IMR-90 (cell line): ENCODE measurements at regions not wholly inside any gene's neighbourhood (a gene's known extent, or its start where the extent isn't known, plus 50 kb on each side); places are given as distances from the start of the nearest gene placed in this dataset.

ENCODE experiments used
- ATAC-seq: fragments of 200-7000 bp; cut with Tn5 transposase; 2 replicates; pipeline ENCODE4 v1.9.1; 2020; ENCODE audit warnings: low read depth, mild to moderate bottlenecking, moderate library complexity
- BruUV-seq: library from RNA; stranded (reverse); fragments of 400-500 nt; replicated peaks from 2 replicates; lab custom pipeline; 2021; lab: Mats Ljungman, UMichigan
- CTCF ChIA-PET: fragments of 300-600 bp; formaldehyde crosslinking; extraction: SDS; loops from one replicate; lab custom pipeline; 2021; ENCODE audit warnings: antibody characterized with exemption; lab: Yijun Ruan, JAX
- POLR2A ChIA-PET: fragments of 300-600 bp; sonication (Branson Sonifier 250); formaldehyde crosslinking; loops from one replicate; lab custom pipeline; 2022; ENCODE audit warnings: antibody characterized with exemption; ENCODE audit not compliant: unreplicated experiment; lab: Charles Lee
- DNase-seq: peaks from one replicate; pipeline ENCODE4 v3.0.0; 2013
- H2AFZ ChIP-seq: replicated peaks from 2 replicates; pipeline ENCODE3; 2013; ENCODE audit warnings: low read length, mild to moderate bottlenecking; ENCODE audit not compliant: poor library complexity
- H2AK5ac ChIP-seq: 2 replicates; pipeline ENCODE4 v1.6.1; 2013; ENCODE audit warnings: low read depth, low read length, inconsistent platforms
- H2AK9ac ChIP-seq: replicated peaks from 2 replicates; pipeline ENCODE3; 2013; ENCODE audit warnings: mild to moderate bottlenecking, low read depth, low read length, moderate library complexity; ENCODE audit not compliant: poor library complexity
- H2BK120ac ChIP-seq: 2 replicates; pipeline ENCODE4 v1.6.1; 2013; ENCODE audit warnings: low read depth, low read length, inconsistent platforms
- H2BK15ac ChIP-seq: 3 replicates; pipeline ENCODE4 v1.6.1; 2013; ENCODE audit warnings: low read depth, low read length, inconsistent platforms
- H2BK20ac ChIP-seq: 2 replicates; pipeline ENCODE4 v1.6.1; 2013; ENCODE audit warnings: low read depth, mild to moderate bottlenecking, inconsistent platforms, low read length, moderate library complexity
- H2BK5ac ChIP-seq: 2 replicates; pipeline ENCODE4 v1.6.1; 2013; ENCODE audit warnings: mild to moderate bottlenecking, low read depth, low read length, inconsistent platforms; ENCODE audit not compliant: poor library complexity, severe bottlenecking
- H3K14ac ChIP-seq: replicated peaks from 2 replicates; pipeline ENCODE4 v1.6.1; 2013; ENCODE audit warnings: low read depth, low read length, inconsistent platforms
- H3K18ac ChIP-seq: 2 replicates; pipeline ENCODE4 v1.6.1; 2013; ENCODE audit warnings: low read depth, low read length, control low read depth
- H3K23ac ChIP-seq: 2 replicates; pipeline ENCODE4 v1.6.1; 2013; ENCODE audit warnings: low read depth, low read length, inconsistent platforms
- H3K27ac ChIP-seq: 2 replicates; pipeline ENCODE4 v1.5.1; 2013; ENCODE audit warnings: mild to moderate bottlenecking, control low read depth, low read length; ENCODE audit not compliant: insufficient read depth
- H3K27me3 ChIP-seq: 2 replicates; pipeline ENCODE4 v1.6.1; 2013; ENCODE audit warnings: low read length; ENCODE audit not compliant: control insufficient read depth, insufficient read depth
- H3K36me3 ChIP-seq: 2 replicates; pipeline ENCODE4 v1.6.1; 2013; ENCODE audit warnings: low read length, mixed read lengths; ENCODE audit not compliant: control insufficient read depth, insufficient read depth
- H3K4ac ChIP-seq: 2 replicates; pipeline ENCODE4 v1.6.1; 2013; ENCODE audit warnings: low read depth, low read length, inconsistent platforms
- H3K4me1 ChIP-seq: 2 replicates; pipeline ENCODE4 v1.6.1; 2013; ENCODE audit warnings: low read length, mixed read lengths; ENCODE audit not compliant: control insufficient read depth, insufficient read depth
- H3K4me2 ChIP-seq: 2 replicates; pipeline ENCODE4 v1.6.1; 2013; ENCODE audit warnings: low read depth, mild to moderate bottlenecking, control low read depth, low read length, moderate library complexity
- H3K4me3 ChIP-seq: 2 replicates; pipeline ENCODE4 v1.5.1; 2013; ENCODE audit warnings: low read depth, mild to moderate bottlenecking, control low read depth, low read length, moderate library complexity; ENCODE audit not compliant: insufficient read depth
- H3K56ac ChIP-seq: 2 replicates; pipeline ENCODE4 v1.6.1; 2013; ENCODE audit warnings: low read length, inconsistent platforms; ENCODE audit not compliant: insufficient read depth; ENCODE audit errors: extremely low read depth
- H3K79me1 ChIP-seq, 2 experiments: 2 replicates each; pipeline ENCODE4 v1.6.1; 2013; ENCODE audit warnings: low read length in 2 of 2, inconsistent platforms in 1 of 2, low read depth in 1 of 2
- H3K9ac ChIP-seq: 2 replicates; pipeline ENCODE4 v1.6.1; 2013; ENCODE audit warnings: low read depth, low read length, control low read depth
- H3K9me1 ChIP-seq: 2 replicates; pipeline ENCODE4 v1.6.1; 2013; ENCODE audit warnings: low read length, inconsistent platforms; ENCODE audit not compliant: insufficient read depth
- H3K9me3 ChIP-seq: 2 replicates; pipeline ENCODE4 v1.6.1; 2013; ENCODE audit warnings: low read length; ENCODE audit not compliant: control insufficient read depth, insufficient read depth
- H4K20me1 ChIP-seq: 2 replicates; pipeline ENCODE4 v1.6.1; 2013; ENCODE audit warnings: low read length, inconsistent platforms; ENCODE audit not compliant: insufficient read depth
- H4K5ac ChIP-seq: 2 replicates; pipeline ENCODE4 v1.6.1; 2013; ENCODE audit warnings: mild to moderate bottlenecking, low read depth, low read length, control low read depth
- H4K8ac ChIP-seq, 2 experiments: 2 replicates each; pipeline ENCODE4 v1.6.1; 2013; ENCODE audit warnings: low read depth in 2 of 2, low read length in 2 of 2, control low read depth in 1 of 2, inconsistent platforms in 1 of 2
- H4K91ac ChIP-seq: 2 replicates; pipeline ENCODE4 v1.6.1; 2013; ENCODE audit warnings: low read depth, low read length, inconsistent platforms; ENCODE audit not compliant: insufficient read depth
- CHD1 ChIP-seq: IDR thresholded peaks from 2 replicates; pipeline ENCODE4 v1.6.1; 2012; ENCODE audit warnings: low read depth, low read length, improper control_type of control experiment
- NFE2L2 ChIP-seq: fragments of 150-350 bp; IDR thresholded peaks from 2 replicates; pipeline ENCODE4 v1.6.1; 2016; ENCODE audit warnings: low read depth, mild to moderate bottlenecking, low read length
- RCOR1 ChIP-seq: IDR thresholded peaks from 2 replicates; pipeline ENCODE4 v1.6.1; 2012; ENCODE audit warnings: mild to moderate bottlenecking, low read length, improper control_type of control experiment; ENCODE audit not compliant: insufficient replicate concordance
- WGBS, 2 experiments: methylation state at CpG; one replicate each; pipeline versions ENCODE4 v1.1.5 to v1.1.7; 2013; ENCODE audit warnings: missing lambda C conversion rate in 2 of 2; ENCODE audit not compliant: insufficient read length in 1 of 2; ENCODE audit errors: extremely low coverage in 2 of 2; 5-methylcytosine and 5-hydroxymethylcytosine counted together
- dilution Hi-C: fragments of 300-500 bp; cut with HindIII; formaldehyde crosslinking; loops from one replicate; pipeline ENCODE4 v1.14.3; 2018; ENCODE audit warnings: low sequenced_read_pairs; ENCODE audit not compliant: unreplicated experiment
- in situ Hi-C: fragments of 300-500 bp; cut with MboI; formaldehyde crosslinking; loops from 3 replicates; pipeline ENCODE4 v1.14.3; 2019; ENCODE audit warnings: low sequenced_read_pairs, inconsistent platforms, mixed read lengths
- intact Hi-C: fragments of 100-400 bp; cut with micrococcal nuclease; formaldehyde crosslinking; loops from 2 replicates; pipeline ENCODE4 v1.10.0; 2022

- intact Hi-C loops = no loop called here
- CTCF ChIA-PET = no interaction called here
- no peak overlapping the region for H3K14ac ChIP-seq
Measured at GRCh38 chr2:234328444-234328990, 168.4 kb downstream of the ARL4C start.

More at GRCh38 chr2:234328444-234328990, 168.4 kb downstream of the ARL4C start:
- no peak overlapping the region for H3K4me2 ChIP-seq
- H2AK5ac ChIP-seq = no peak overlapping the region
- POLR2A ChIA-PET = no interaction called here
- BruUV-seq = no TSS peak
- H3K23ac ChIP-seq = no peak overlapping the region
- H3K9ac ChIP-seq = no peak overlapping the region
- H3K9me3 ChIP-seq = no peaks in the 10 kb centered on the region; the same call in 1 of the 2 replicates
- no peaks in the 10 kb centered on the region for H3K9me1 ChIP-seq
- H3K79me1 ChIP-seq = no peaks in the 10 kb centered on the region
- H2BK120ac ChIP-seq = no peak overlapping the region
- H2BK20ac ChIP-seq = no peak overlapping the region
- no peak overlapping the region for H3K18ac ChIP-seq
- dilution Hi-C loops (loop anchor here (25.0 kb wide), 1 partner anchor 184 kb away; no protein-coding TSS in a partner anchor), in situ Hi-C loops (no loop called here)
- H4K8ac ChIP-seq = no peak overlapping the region
- no peak overlapping the region for H3K56ac ChIP-seq
- WGBS, 2 experiments = 76% methylated on average over 10 of the region's 12 CpGs; no CpG with 5 or more reads in 1 of the 2 experiments
- no peak overlapping the region for H2BK15ac ChIP-seq
- no peak for ATAC-seq
- H3K27ac ChIP-seq = no peak overlapping the region
- H3K4me3 ChIP-seq = no peak overlapping the region
- peaks cover 25% of the 10 kb centered on the region for H3K27me3 ChIP-seq
- TF ChIP-seq NFE2L2 (no peak), RCOR1 (no peak), CHD1 (no peak)
- no peak overlapping the region for H2AFZ ChIP-seq
- no peak overlapping the region for H2AK9ac ChIP-seq
- H4K5ac ChIP-seq = no peak overlapping the region
- no peaks in the 10 kb centered on the region for H4K20me1 ChIP-seq
- H3K4ac ChIP-seq = no peak overlapping the region
- H4K91ac ChIP-seq = no peak overlapping the region
- H3K4me1 ChIP-seq = no peaks in the 10 kb centered on the region
- no peaks in the 10 kb centered on the region for H3K36me3 ChIP-seq
- no peak overlapping the region for H2BK5ac ChIP-seq
- DNase-seq = no peak
